WTC11 (cell line): ENCODE measurements at regions not wholly inside any gene's neighbourhood (a gene's known extent, or its start where the extent isn't known, plus 50 kb on each side); places are given as distances from the start of the nearest gene placed in this dataset.

Experiments used
- ATF6 ChIP-seq: sonication (generic); formaldehyde crosslinking; IDR thresholded peaks from 2 replicates; pipeline ENCODE4 v1.8.1; 2023; ENCODE audit warnings: mild to moderate bottlenecking, missing genetic modification reagents
- CREB1 ChIP-seq: sonication (generic); formaldehyde crosslinking; IDR thresholded peaks from 2 replicates; pipeline ENCODE4 v1.8.0; 2023; ENCODE audit warnings: mild to moderate bottlenecking, missing genetic modification reagents
- ELF4 ChIP-seq: sonication (generic); formaldehyde crosslinking; IDR thresholded peaks from 2 replicates; pipeline ENCODE4 v1.8.1; 2022; ENCODE audit warnings: low read depth, mild to moderate bottlenecking, moderate library complexity, missing genetic modification reagents
- ESRRA ChIP-seq: sonication (generic); formaldehyde crosslinking; IDR thresholded peaks from 2 replicates; pipeline ENCODE4 v1.8.1; 2022; ENCODE audit warnings: mild to moderate bottlenecking, missing genetic modification reagents, borderline replicate concordance
- MAX ChIP-seq: sonication (generic); formaldehyde crosslinking; IDR thresholded peaks from 2 replicates; pipeline ENCODE4 v1.8.0; 2022; ENCODE audit warnings: mild to moderate bottlenecking, missing genetic modification reagents
- MYBL2 ChIP-seq: sonication (generic); formaldehyde crosslinking; IDR thresholded peaks from 2 replicates; pipeline ENCODE4 v1.8.1; 2023; ENCODE audit warnings: mild to moderate bottlenecking, moderate library complexity, missing genetic modification reagents
- PRDM15 ChIP-seq: sonication (generic); formaldehyde crosslinking; IDR thresholded peaks from 2 replicates; pipeline ENCODE4 v1.8.0; 2022; ENCODE audit warnings: missing genetic modification reagents
- TEAD1 ChIP-seq: sonication (generic); formaldehyde crosslinking; IDR thresholded peaks from 2 replicates; pipeline ENCODE4 v1.8.0; 2022; ENCODE audit warnings: mild to moderate bottlenecking, missing genetic modification reagents
- ZNF512 ChIP-seq: sonication (generic); formaldehyde crosslinking; IDR thresholded peaks from 2 replicates; pipeline ENCODE4 v1.8.1; 2022; ENCODE audit warnings: missing genetic modification reagents, borderline replicate concordance
- ZNF532 ChIP-seq: fragments of 250-450 bp; sonication (Bioruptor Pico); IDR thresholded peaks from 2 replicates; pipeline ENCODE4 v1.9.0; 2021; ENCODE audit warnings: mild to moderate bottlenecking, borderline replicate concordance
- TF ChIP-seq, protein P1 (sequence below): sonication (generic); formaldehyde crosslinking; IDR thresholded peaks from 2 replicates; pipeline ENCODE4 v1.8.0; 2022; ENCODE audit warnings: mild to moderate bottlenecking, missing genetic modification reagents
- TF ChIP-seq, protein P2 (sequence below): fragments of 200-600 bp; IDR thresholded peaks from 2 replicates; pipeline ENCODE4 v1.8.0; 2022; ENCODE audit warnings: antibody characterized with exemption
- TF ChIP-seq, protein P3 (sequence below): sonication (generic); formaldehyde crosslinking; IDR thresholded peaks from 2 replicates; pipeline ENCODE4 v1.8.1; 2022; ENCODE audit warnings: mild to moderate bottlenecking, missing genetic modification reagents, moderate library complexity, borderline replicate concordance

DNA sequence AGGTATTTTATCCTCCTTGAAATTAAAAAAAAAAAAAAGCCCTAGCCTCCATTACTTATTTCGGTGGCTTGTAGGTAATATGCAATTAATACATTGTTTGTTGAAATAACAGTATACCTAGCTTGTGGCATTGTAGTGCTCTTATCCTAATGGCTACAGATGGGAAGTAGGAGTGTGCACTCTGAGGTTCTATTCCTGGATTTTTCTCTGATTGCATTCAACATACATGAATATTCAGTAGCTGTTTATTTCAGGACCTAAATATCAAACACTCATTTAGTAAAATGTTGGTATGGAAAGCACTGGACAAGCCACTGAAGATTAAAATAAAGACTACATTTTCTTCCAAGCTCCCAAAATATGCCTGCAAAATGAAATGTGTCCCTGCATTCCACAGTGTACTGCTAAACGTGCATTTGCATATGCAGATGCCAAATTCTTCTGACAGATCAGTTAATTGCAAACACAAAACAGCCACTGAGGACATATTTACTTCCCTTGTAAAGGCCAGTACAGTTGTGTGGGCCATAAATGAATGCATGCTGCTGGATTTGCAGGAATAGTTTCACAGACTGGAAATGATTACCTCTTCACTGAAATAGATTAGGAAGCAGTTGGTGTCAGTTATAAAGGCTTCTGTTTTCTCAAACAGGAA, 826.1 kb downstream of the PRELID2 start:
- TF ChIP-seq ZNF512 = no peak
- TF ChIP-seq CREB1 (CRISPR knock-in tag) = no peak
- TF ChIP-seq, protein P1, sequence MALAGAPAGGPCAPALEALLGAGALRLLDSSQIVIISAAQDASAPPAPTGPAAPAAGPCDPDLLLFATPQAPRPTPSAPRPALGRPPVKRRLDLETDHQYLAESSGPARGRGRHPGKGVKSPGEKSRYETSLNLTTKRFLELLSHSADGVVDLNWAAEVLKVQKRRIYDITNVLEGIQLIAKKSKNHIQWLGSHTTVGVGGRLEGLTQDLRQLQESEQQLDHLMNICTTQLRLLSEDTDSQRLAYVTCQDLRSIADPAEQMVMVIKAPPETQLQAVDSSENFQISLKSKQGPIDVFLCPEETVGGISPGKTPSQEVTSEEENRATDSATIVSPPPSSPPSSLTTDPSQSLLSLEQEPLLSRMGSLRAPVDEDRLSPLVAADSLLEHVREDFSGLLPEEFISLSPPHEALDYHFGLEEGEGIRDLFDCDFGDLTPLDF (CRISPR knock-in tag) = no peak
- TF ChIP-seq, protein P2, sequence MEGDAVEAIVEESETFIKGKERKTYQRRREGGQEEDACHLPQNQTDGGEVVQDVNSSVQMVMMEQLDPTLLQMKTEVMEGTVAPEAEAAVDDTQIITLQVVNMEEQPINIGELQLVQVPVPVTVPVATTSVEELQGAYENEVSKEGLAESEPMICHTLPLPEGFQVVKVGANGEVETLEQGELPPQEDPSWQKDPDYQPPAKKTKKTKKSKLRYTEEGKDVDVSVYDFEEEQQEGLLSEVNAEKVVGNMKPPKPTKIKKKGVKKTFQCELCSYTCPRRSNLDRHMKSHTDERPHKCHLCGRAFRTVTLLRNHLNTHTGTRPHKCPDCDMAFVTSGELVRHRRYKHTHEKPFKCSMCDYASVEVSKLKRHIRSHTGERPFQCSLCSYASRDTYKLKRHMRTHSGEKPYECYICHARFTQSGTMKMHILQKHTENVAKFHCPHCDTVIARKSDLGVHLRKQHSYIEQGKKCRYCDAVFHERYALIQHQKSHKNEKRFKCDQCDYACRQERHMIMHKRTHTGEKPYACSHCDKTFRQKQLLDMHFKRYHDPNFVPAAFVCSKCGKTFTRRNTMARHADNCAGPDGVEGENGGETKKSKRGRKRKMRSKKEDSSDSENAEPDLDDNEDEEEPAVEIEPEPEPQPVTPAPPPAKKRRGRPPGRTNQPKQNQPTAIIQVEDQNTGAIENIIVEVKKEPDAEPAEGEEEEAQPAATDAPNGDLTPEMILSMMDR = no peak
- no peak for TF ChIP-seq ZNF532 (CRISPR knock-in tag)
- no peak for TF ChIP-seq ESRRA
- no peak for TF ChIP-seq PRDM15 (CRISPR knock-in tag)
- TF ChIP-seq, protein P3, sequence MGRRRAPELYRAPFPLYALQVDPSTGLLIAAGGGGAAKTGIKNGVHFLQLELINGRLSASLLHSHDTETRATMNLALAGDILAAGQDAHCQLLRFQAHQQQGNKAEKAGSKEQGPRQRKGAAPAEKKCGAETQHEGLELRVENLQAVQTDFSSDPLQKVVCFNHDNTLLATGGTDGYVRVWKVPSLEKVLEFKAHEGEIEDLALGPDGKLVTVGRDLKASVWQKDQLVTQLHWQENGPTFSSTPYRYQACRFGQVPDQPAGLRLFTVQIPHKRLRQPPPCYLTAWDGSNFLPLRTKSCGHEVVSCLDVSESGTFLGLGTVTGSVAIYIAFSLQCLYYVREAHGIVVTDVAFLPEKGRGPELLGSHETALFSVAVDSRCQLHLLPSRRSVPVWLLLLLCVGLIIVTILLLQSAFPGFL (CRISPR knock-in tag) = no peak
- TF ChIP-seq ELF4 (CRISPR knock-in tag) = no peak
- no peak for TF ChIP-seq ATF6
- no peak for TF ChIP-seq MAX (CRISPR knock-in tag)
- no peak for TF ChIP-seq MYBL2 (CRISPR knock-in tag)
- TF ChIP-seq TEAD1 (CRISPR knock-in tag) = no peak
